DMS79 treated with DMSO at 0.1 percent for 48 hours (cell line): ENCODE measurements at regions not wholly inside any gene's neighbourhood (a gene's known extent, or its start where the extent isn't known, plus 50 kb on each side); places are given as distances from the start of the nearest gene placed in this dataset.
"Not testable (repeated sequence)": the region's sequence is repeated elsewhere in the genome, so short reads cannot be mapped to it uniquely, and the experiment has no call there.

ENCODE experiments used
- DNase-seq: peaks from one replicate; lab custom pipeline; 2025; lab: John Stamatoyannopoulos, UW

- DNase-seq, result no peak
Observed at GRCh38 chr21:17044696-17045095, 468.1 kb upstream of the CXADR start.

GRCh38 chr21:17045214-17045853 lies 467.5 kb upstream of the CXADR start:
- DNase-seq, result no peak

GRCh38 chr21:17048974-17049373 lies 463.9 kb upstream of the CXADR start:
- no peak for DNase-seq

DNA sequence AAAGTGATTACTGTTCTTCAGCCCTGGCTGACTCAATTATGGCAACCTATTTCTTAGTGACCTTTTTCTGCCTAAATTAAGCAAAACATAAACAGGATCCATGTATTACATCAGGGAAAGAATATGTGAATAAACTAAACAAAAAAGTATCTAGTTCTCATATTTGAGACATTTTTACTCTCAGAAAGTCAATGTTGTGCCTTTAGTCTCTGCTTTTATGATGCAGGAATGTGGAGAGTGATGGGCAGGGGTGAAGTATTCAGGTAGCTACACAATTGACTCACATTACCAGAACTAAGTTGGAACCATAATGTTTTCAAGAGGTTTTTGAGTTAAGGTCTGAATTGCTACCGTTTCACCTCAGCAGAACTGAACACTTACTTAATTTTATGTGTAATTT lies 462.7 kb upstream of the CXADR start:
- peak; percentile 13 for DNase-seq

- no peak for DNase-seq
Observed at GRCh38 chr21:17050646-17051045, 462.2 kb upstream of the CXADR start.

GRCh38 chr21:17051054-17051453 lies 461.8 kb upstream of the CXADR start:
- no peak for DNase-seq

GRCh38 chr21:17053321-17053720 lies 459.5 kb upstream of the CXADR start:
- no peak for DNase-seq

DNA sequence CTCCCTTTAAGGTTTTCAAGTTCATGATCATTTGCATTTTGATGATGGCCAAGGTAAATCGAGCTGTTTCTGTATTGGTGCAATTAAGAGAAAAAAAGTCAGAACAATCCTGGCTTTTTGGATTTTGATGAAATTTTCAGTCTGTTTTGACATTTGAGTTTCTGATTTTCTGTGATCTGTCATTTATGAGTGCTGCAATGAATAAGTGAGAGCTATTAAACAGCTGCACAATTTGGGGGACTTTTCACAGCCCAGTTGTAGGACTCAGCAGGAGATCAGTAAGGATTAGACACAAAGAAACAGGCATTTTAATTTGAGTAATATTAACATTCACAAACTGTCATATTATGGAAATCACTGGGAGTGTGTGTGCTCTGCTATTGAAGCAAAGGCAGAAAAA lies 452.9 kb upstream of the CXADR start:
- DNase-seq, result no peak

DNA sequence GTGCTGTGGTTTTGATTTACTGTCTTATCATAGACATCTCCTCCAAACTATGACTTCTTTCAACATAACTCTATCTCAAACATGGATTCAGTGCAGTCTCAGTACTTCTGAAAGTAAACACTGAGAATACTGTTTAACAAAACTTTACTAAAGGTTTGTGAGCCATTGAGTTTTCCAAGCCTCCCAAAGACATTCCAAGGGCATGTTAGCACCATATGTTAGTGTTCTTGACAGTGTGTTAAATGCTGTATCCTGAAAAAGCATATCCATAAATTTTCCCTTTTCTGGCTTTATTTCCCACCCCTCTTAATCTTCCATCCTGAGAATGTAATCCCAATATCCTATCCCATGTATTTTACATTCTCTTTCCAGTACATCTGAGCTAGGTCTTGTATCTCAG lies 446.8 kb upstream of the CXADR start:
- DNase-seq, result no peak

DNA sequence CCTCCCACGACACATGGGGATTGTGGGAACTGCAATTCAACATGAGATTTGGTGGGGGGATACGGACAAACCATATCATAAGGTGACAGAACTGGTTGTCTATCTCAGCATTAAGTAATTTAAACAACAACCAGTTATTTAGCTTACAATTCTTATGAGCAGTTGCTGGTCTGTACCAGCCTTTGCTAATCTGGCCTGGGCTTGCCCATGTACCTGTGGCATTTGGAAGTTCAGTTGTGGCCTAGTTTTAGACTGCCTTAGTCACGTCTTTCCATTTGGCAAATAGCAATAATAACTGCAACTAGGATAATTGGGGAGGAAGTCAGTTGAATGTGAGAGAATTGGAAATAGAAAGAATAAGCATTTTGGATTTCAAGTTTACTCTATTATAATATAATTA lies 441.8 kb upstream of the CXADR start:
- DNase-seq, result no peak

DNA sequence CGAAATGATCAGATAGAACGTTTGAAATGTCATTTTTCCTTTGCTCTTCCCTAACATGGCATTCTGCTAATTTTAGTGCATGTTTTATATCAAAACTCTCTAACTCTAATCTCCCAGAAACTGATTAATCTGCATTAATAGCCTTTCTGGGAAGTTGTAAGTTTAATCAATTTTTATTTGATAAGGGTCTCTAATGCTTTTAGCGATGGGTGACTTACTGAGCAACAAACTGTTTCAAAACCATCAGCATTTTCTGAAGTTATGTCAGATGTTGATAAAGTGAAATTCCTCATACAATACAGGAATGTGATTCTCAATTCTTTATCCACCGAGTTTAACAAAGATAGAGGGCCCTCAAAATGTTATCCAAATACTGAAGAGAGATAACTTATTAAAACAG lies 431.6 kb upstream of the CXADR start:
- no peak for DNase-seq

DNA sequence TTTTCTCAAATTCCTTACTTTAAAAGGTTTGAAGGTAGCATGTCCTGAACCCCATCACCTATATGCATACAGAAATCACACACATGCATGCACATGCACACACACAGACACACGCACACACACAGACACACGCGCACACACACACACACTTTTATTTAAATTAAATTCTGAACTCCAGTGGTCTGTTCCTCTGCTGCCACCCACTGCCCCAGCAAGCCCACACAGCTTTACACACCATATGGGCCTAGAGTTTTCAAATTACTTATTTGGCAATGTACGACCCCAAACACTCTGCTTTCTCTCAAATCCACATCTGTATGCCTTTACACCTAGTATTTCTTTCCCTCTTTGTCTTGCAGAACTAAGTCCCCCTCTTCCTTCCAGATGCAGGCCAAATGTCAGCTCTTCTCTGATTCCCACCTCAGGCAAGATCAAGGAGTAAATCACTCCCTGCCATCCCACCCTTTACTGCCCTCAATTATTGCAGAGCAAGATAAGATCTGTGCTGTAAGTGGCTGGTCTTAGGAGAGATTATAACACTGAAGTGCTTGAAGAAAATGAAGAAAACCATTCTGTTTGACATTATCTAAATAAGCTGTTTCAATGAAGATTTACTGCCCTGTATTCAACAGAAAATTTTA lies 429.9 kb upstream of the CXADR start:
- no peak for DNase-seq

DNA sequence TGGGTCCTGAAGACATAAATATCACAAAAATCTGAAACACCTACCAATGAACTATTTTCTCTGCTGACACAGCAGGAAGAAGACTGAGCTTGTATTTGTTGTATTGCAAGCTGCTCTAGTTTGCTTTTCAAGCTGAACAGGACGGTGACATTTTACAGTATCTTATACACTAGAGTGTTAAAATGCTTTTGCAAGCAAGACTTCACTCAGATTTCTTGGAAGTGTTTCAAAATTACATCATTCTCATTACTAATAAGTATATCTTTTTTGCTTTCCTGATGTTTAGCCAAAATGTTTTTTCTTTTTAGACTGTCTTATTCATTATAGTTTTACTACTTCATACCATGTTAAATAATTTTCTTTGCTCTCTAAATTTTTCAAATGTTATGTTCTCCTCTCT lies 427.1 kb upstream of the CXADR start:
- no peak for DNase-seq

- DNase-seq, result no peak
Observed at GRCh38 chr21:17088500-17088899, 424.3 kb upstream of the CXADR start.

- DNase-seq, result peak; percentile 5
Observed at GRCh38 chr21:17089091-17089491, 423.8 kb upstream of the CXADR start.

GRCh38 chr21:17101696-17102095 lies 411.1 kb upstream of the CXADR start:
- no peak for DNase-seq

GRCh38 chr21:17105932-17106331 lies 406.9 kb upstream of the CXADR start:
- DNase-seq, result no peak

DNA sequence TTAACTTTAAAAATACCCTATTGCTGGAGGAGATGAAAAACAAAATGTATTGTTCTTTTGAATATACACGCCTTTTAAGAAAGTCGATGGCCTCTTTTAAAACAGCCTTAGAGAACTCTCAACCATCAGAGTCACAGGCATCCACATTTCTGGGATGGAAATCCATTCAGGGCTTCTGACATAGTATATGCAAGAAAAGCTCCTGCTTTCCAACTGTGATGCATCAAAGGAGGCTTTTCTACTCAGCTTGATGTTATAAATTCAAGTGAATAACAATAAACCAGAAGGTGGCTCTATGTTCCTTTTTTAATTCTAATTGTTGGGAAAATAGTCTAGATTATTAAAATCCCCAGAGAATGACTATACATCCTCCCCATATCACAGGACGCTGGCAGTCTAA lies 398.8 kb upstream of the CXADR start:
- no peak for DNase-seq

DNA sequence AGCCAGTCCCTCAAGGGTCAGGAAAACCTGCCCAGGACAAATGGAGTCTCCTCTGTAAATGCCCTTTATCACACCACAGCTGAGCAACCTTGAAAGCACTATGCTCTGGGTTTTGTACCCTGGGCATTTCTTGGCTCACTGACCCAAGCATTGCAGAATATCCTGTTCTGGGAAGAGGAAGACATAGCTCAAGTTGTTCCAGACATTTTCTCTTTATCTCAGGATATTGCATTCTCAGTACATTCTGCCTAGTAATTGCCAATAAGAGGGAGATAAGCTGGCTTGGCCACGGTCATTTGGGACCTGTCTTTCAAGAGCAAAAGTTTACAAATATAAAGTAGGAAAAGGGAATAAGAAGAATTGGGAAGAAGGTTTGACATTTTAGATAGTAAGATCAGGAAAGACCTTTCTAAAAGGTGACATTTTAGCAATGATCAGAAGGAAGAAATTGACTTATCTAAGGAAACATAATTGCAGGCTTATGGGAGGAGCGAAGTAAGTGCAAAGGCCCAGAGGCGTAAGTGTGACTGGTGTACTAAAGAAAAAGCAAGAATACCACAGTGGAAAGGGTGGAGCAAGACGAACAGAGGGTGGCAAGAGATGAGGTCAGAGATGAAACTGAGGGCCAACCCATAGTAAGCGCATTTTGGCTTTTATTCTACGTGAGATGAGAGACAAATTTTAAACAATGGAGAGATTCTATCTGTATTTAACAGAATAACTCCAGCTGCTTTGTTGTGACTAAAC lies 394.0 kb upstream of the CXADR start:
- DNase-seq, result no peak

GRCh38 chr21:17119466-17120297 lies 393.2 kb upstream of the CXADR start:
- no peak for DNase-seq

- not testable (repeated sequence) for DNase-seq
Observed at GRCh38 chr21:17127395-17127794, 385.4 kb upstream of the CXADR start.

DNA sequence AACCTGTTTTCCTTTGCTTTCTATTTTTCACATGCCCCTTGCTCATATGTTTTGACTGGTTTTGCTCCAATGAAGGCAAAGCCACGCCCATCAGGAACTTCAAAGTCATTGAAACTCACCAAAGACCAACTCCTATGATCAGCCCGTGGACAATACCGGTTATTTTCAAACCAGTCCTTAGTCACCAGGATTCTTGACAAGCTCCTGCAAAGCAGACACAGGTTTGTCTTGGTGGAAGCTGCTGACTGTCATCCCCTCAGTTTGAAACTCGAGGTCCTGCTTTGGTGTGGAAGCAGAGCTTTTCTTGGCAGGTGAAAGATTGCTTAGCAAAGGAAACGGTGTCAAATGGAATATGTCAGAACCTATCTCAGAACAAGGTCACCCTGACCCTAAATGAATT lies 384.7 kb upstream of the CXADR start:
- DNase-seq, result no peak

- DNase-seq, result not testable (repeated sequence)
Observed at GRCh38 chr21:17139159-17139558, 373.7 kb upstream of the CXADR start.
